ENCODE measurements at regions not wholly inside any gene's neighbourhood (a gene's known extent, or its start where the extent isn't known, plus 50 kb on each side); places are given as distances from the start of the nearest gene placed in this dataset.

DNA sequence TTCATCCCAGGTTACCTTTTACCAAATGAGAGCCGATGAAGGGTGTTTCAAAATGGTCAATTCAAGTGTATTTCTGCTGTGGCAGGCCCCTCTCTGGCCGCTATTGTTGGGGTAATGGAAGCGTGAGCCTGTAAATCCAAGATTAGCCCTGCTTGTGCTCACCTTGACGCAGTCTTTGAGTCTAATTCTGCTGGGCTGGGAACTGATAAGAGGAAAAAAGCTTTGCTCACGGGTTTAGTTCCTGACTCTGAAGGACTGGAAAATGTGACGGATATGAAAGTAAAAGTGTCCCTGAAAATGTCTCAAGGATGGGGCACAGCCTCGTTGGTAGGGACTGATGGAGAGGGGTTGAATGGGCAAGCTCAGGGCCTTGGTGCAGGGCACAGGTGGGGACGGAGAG is 125.9 kb upstream of the GALNT2 start:
- no peak for DNase-seq

DNA sequence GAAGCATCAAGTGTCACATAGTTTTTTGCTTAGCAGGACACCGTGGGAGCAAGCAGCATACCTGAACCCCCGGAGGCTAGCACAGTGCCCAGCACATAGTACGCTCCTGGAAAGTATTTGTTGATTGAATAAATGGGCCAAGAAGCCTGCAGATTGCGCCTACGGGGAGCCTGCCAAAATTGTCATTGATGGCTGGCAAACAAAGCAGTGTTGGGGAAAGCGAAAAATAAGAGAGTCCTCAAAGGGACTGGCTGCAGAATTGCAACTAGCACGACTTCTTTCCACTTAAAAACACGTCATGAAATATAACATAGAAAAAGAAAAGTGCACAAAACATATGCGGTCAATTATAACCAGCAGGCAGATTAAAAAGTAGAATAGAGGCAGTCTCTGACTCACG is 125.2 kb upstream of the GALNT2 start:
- DNase-seq = no peak

DNA sequence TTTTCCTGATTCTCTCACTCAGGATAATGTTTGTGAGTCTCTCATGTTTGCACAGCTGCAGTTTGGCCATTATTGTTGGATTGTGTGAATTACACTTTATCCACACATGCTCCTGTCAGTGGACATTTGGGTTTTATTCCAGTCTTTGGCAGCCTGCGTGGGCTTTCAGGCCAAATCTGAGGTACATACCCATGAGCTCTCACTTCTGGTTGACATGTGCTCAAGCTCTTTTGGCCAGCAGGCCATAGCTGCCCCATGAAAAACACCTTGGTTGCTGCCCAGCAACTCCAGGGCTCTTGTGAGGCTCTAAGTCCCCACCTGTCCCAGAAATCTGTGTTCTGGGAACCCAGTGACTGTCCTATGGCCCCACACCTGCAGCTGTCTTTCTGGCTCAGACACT is 124.5 kb upstream of the GALNT2 start:
- DNase-seq = no peak

DNA sequence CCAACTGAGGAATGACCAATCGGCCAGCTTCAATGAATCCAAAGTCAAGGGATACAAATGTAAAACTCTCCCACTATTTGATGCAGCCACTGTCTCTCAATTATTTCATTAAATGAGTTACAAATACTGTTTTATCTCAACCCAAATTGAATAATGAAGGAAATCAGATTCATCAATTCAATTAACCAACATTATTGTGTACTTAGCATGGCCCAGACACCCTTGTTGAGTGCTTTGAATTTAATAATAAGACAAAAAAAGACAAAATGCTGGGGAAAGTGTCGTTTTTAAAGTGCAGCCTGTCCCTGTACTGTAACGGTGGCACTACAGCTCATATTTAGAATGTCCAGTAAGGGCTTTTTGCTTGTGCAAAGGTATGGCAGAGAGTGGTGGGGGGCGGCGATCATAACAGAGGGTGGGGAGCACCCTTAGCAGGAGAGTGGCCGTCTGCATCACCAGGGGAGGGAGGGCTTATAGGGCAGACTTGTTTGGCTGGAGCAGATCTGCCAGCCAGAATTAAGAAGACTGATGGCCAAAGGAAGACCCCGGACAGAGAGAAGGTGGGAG is 123.8 kb upstream of the GALNT2 start:
- DNase-seq = no peak

DNA sequence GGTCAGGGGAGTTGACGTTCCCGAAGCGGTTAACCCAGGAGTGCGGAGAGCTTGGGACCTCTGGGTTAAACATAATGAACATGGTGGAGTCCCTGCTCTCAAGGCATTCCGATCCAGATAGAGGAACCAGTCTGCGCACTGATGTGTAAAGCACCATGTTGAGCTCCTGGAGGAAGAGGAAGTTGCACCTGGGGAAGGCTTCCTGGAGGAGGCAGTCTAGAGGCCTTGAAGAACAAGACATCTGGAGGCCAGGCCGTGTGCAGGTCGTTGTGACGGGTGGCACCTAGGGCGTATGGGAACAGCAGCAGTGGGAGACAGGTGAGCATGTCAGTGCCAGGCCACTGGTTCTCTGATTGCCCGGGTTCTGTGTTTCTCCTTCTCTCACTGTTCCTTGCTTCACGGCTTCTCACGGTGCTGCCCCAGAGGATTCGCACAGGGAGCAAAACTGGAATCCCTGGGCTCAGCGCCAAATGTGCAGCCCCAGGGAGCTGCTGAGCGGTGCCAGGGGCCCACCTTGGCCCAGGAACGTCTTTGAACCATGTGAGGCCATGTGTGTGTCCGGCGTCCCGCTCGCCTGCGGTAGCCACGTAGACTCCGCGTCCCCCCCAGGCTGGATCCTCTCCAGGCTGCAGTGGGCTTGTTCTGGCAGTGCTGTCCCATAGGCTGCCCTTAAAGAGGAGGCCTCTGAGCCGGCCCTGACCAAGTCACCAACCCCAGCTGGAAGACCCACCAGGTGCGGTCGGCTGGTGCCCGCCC is 122.9 kb upstream of the GALNT2 start:
- DNase-seq = no peak

DNA sequence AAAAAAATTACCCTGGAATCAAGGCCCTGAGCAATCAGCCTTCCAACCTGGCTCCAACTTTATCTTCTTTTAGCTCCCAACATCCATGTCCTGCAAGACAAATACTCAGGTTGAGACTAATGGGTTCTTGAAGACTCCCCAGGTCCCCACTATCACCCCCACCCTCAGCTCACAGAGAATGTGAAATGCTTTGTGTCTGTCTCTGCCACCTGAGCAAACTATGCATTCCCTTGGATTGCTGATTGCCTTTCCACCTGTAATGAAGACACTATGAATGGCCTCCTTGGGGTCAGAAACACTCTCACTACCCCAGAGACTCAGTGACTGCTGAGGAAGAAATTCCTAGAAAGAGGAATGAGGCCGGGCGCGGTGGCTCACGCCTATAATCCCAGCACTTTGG is 121.2 kb upstream of the GALNT2 start:
- DNase-seq = no peak

DNA sequence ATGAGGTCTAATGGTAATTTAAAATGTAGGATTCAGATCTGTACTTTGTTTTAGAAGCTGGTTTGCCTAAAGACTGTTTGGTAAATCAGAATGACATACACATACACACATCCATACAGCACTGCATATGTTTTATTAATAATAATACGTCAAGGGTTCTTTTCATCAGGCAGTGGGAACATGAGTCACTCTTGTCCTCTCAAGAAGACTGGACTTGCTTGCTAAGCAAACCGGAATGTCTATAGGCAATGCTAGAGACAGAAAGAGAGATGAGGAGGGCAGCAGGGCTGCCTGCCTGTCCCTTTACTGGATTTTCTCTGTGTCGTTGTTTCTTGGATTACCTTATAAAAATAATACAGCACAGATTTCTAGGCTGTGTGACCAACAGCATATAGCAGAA is 119.1 kb upstream of the GALNT2 start:
- no peak for DNase-seq

DNA sequence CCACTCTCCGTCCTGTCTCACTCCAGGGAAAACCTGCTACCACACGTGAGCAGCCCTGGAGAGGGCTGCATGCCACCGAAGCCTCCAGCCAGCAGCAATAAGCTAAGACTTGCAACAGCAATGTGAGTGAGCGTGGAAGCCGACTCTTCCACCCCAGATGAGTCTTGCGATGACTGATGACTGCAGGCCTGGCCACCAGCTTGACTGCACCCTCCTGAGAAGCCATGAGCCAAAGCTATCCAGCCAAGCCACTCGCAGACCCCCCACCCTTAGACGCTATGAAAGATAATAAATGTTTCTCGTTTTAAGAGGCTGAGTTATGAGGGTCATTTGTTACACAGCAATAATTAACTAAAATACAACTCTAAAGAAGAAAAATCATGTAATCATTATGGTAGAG is 118.6 kb upstream of the GALNT2 start:
- no peak for DNase-seq

DNA sequence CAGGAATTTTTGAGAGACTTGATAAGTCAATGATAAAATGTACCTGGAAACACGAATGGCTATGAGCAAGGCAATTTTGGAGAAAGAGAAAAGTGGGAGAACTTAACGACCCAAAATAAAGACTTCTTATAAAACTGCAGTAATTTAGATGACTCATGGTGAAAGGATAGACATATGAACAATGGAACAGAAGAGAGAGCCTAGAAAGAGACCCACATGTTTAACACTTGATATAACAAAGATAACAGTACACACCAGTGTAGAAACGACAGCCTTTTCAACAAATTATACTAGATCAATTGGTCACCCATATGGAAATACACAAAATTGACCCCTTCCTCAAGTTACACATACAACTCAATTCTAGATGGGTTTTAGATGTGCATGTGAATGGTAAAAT is 117.5 kb upstream of the GALNT2 start:
- no peak for DNase-seq

DNA sequence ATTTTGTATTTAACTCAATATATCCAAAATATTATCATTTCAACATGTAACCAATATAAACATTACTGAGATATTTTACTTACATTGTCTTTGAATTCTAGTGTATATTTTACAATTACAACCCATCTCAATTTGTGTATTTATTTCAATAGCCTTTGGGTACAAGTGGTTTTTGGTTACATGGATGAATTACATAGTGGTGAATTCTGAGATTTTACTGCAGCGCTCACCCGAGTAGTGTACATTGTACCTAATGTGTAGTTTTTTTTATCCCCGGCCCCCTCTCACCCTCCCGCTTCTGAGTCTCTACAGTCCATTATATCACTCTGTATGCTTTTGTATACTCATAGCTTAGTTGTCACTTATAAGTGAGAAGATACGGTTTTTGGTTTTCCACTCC is 117.0 kb upstream of the GALNT2 start:
- no peak for DNase-seq

DNA sequence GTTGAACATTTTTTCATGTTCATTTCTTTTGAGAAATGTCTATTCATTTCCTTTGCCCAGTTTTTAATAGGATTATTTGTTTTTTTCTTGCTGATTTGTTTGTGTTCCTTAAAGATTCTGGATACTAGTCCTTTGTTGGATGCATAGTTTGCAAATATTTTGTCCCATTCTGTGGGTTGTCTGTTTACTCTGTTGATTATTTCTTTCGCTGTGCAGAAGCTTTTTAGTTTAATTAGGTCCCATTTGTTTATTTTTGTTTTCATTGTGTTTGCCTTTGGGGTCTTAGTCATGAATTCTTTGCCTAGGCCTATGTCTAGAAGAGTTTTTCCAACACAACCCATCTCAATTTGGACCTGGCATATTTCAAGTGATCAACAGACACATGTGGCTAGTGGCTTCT is 116.1 kb upstream of the GALNT2 start:
- no peak for DNase-seq

DNA sequence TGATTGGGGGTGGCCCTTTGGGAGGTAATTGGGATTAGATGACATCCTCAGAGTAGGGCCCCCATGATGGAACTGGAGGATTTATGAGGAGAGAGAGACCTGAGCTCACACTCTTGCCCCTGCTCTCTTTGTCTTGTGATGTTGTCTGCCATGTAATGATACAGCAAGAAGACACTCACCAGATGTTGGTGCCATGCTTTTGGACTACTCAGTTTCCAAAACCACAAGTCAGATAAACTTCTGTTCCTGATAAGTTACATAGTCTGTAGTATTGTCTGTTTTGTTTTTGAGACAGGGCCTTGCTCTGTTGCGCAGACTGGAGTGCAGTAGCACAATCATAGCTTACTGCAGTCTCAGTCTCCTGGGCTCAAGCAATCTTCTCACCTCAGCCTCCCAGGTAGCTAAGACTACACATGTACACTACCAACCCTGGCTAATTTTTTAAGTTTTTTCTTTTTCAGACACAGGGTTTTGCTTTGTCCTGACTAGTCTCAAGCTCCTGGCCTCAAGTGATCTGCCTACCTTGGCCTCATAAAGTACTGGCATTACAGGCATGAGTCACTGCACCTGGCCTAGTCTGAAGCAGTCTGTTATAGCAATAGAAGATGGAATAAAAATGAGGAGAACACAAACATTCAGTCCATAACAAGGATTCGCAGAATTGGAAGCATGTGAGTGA is 115.0 kb upstream of the GALNT2 start:
- DNase-seq = no peak

DNA sequence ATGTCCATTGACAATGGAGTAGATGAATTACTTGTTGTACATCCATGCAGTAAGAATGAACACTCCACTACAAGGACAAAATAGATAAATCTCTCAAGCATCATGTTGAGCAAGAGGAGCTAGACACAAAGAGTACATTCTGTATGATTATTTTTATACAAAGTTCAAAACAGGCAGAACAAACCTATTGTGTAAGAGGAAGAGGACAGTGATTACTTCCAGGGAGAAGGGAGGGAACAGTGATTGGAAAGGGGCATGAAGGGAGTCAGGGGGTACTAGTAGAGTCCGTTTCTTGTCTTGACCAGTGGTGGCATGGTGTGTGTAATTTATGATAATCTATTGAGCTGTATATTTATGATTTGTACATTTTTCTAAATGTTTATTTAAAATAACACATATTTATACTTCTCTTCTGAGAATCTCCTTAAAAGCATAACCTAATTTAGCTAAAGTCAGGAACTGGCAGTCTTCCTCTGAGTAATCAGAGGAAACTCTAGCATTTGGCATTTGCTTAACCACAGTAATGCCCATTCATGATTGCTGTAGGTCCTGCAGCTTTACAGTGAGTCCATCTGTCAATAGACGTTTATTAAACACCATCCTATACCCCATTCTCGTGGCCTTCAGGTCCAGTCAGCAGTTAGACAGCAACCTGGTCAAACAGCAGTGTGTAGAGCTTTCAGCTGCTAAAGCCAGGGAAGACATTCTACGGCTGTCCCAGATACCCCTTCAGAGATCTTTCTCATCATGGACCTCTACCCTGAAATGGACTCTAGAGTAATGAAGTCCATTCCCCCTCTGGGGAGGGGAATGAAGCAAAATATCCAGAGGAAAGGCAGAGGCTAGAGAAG is 114.1 kb upstream of the GALNT2 start:
- DNase-seq = no peak

DNA sequence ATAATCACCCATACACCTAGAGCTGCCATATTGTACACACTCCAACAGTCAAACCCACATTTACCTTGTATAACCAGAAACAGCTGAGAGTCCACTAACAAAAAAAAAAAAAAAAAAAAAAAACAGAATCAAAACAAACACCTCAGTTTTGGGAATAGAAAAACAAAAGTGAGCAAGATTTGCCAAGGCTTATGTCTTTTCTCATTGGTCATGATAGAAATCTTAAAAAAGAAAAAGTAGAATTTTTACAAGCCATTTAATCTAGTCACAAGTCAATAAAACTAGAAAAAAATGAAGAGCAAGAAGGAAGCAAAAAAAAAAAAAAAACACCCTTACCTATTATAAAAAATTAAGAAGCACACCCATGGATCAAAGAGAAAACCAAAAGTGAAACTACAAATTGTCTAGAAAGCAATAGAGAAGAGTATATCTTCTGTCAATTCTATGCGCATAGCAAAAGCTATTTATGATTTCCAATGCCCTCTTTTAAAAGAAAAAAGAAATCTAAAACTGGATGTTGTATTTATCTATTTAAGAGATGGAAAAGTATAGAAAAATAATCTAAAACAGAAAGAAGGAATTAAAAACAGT is 113.2 kb upstream of the GALNT2 start:
- no peak for DNase-seq

DNA sequence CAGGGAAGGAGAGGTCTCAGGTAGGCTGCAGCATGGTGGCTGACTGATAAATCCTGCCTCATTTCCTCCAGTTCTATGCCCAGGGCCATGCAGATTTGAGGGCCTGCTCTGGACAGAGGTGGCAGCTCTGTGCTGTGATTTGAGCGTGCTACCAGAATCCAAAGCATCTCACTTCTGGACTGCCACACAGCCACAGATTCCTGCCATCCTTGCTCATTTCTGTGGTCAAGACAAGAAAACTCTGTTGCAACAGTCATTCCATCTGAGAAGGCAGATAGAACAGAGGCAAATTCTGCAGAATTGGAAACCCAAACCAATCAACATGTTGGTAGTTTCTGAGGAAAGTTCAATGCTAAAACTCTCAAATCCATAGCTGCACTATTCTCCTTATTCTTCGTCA is 102.8 kb upstream of the GALNT2 start:
- DNase-seq = no peak

DNA sequence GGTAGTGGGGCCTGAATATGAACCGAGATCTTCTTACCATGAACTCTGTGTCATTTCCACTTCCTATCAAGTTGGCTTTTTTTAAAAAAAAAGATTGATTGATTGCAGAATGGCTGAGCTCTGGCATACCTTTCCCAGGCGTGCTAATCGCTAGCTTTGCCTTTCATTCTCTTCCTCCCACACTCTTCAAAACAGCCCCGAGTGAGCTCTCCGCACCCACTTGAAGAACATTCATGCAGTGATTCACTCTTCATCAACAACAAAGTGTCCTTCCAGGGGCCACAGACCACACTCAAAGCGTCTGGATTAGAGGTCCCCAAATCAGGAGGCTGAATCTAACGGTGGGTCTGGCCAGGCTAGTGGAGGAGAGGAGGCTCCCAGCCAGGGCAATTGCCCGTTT is 96.3 kb upstream of the GALNT2 start:
- DNase-seq = no peak

DNA sequence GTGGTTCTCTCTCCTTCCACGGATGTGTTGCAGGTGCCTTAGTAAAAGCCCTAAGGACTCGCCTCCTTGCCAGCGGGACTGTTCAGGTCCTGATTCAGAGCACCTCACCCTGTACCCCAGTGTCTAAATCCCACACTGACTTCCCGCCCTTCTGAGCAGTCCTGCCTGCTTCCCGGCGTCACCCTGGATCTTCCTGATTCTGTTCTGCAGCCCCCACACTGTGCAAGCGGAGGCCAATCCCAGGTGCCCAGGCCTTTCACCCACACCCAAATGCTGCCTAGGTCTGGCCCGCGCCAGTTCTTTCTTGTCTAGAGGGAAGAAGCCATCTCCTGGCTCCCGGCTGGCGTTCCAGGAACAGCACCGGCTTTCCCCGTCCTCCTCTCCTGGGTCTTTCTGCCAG is 95.9 kb upstream of the GALNT2 start:
- DNase-seq = no peak

DNA sequence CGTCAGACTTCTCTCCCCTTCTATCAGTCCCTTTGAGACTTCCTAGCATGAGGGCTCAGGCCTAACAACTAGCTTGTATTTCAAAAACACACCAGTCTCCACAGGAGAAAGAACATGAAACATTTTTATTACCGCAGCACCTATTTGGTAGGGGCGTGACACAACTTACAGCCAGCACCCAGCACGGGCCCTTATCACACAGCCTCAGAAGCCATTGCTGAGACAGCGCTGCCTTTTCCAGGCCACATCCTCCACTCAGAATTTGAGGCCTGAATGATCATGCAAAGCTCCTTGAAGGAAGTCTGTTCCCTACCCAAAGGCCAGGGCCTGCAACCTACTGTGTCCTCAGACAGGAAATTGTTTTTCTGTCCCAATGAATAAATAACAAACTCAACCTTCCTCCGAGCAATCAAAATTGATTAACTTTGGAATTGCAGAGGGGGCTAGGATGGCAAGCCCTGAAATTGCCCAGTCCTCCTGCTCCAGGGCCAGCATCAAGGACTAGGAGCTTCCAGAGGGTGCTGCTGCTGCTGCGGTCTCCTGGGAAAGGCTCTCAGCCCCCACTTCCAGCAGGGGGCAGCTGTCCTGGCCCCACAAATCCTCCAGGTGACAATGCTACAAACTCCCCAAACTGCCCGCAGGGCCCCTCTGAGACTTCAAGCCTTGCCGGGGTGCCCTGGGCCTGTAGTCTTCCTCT is 94.3 kb upstream of the GALNT2 start:
- peak; percentile 4 for DNase-seq

DNA sequence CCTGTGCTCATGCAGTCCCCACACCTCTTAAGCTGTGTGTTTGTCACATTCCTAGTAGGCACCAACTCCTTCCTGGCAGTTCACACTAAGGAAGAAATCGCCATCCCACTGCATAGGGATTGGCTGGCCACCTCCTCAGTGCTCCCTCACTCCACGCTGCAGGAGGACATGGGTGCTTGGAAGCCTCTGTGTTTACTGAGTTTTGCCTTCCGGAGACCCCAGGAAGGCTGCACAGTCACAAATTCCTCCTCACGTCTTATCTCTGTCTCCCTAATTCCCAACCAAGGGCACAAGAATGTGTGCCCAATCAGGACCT is 93.8 kb upstream of the GALNT2 start:
- no peak for DNase-seq

DNA sequence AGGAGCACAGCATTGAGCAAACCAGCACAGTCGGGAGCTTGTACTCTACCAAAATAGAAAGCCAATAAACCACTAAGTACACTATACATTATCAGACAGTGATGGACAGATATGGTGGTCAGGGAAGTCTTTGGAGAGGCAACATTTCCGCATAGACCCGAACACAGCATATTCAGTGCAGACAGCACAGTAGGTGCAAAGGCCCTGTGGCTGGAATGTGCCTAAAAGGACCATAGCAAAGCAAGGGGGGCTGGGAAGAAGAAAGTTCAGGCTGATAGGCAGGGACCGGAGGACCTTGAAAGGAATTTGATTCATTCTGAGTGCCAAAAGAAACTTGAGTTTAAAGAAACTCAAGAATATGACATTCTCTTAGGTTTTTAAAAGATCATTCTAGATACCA is 92.0 kb upstream of the GALNT2 start:
- DNase-seq = no peak

DNA sequence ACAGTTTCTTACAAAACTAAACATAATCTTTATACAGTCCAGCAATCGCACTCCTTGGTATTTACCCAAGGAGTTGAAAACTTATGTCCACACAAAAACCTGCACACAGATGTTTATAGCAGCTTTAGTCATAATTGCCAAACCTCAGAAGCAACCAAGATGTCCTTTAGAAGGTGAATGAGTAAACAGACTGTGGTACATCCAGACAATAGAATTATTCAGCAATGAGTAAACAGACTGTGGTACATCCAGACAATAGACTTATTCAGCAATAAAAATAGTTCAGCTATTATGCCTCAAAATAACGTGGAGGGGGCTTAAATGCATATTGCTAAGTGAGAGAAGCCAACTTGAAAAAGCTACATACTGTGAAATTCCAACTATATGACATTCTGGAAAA is 87.0 kb upstream of the GALNT2 start:
- no peak for DNase-seq

DNA sequence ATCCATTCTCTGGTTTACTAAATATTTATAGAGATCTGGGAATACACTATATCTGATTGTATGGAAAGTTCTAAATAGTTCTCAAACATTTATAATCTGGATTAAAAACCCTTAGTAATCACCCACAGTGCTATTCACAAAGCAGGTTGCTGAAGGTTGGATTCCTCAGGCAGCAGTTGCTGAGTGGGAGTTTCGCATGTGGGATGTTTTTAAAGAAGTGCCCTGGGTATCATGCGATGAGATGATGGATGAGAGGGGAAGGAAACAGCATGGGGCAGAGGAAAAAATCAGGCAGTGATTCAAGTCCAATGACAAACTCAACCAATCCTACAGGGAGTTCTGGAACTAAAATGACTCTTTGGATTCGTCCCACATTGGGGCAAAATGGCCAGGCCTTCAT is 85.3 kb upstream of the GALNT2 start:
- DNase-seq = no peak

Data from activated CD4-positive, alpha-beta T cell treated with anti-CD3 and anti-CD28 coated beads, Interleukin-10, Interleukin-2, amounts not matched to agents 100 ng/mL and 50 ng/mL, durations not matched to agents 16 hours and 8 hours (primary cell).